GM19395 (cell line): ENCODE measurements at regions not wholly inside any gene's neighbourhood (a gene's known extent, or its start where the extent isn't known, plus 50 kb on each side); places are given as distances from the start of the nearest gene placed in this dataset.
"Not testable (repeated sequence)": the region's sequence is repeated elsewhere in the genome, so short reads cannot be mapped to it uniquely, and the experiment has no call there.

Source experiments
- ATAC-seq: cut with Tn5 transposase; IDR thresholded peaks from one replicate; pipeline ENCODE4 v1.9.1; 2021; ENCODE audit warnings: mild to moderate bottlenecking, moderate library complexity; ENCODE audit not compliant: unreplicated experiment

- not testable (repeated sequence) for ATAC-seq
These were observed 208.3 kb upstream of the NBPF12 start for GRCh38 chr1:146729642-146730344.

GRCh38 chr1:146715054-146715453 is 223.1 kb upstream of the NBPF12 start:
- ATAC-seq, result not testable (repeated sequence)

GRCh38 chr1:146710838-146711521 is 227.1 kb upstream of the NBPF12 start:
- not testable (repeated sequence) for ATAC-seq

DNA sequence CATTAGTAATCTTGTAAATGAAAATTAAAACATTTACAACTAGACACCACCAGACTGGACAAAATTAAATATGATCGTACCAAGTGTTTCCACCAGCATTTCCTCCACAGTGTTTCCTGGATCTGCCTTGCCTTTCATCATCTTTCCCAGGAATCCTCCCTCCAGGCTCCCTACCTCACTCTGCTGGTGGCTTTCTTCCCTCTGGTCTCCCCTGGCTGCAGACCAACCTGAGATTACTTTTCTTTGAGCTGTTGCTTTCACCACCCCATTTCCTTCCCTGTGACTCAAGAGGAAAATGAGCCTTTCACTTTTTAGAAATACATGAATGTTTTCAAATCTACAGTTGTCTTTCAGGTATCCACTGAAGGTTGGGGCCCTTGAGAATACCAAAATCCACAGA is 228.8 kb upstream of the NBPF12 start:
- ATAC-seq, result not testable (repeated sequence)

- not testable (repeated sequence) for ATAC-seq
These were observed 233.9 kb upstream of the NBPF12 start for GRCh38 chr1:146704162-146704724.

DNA sequence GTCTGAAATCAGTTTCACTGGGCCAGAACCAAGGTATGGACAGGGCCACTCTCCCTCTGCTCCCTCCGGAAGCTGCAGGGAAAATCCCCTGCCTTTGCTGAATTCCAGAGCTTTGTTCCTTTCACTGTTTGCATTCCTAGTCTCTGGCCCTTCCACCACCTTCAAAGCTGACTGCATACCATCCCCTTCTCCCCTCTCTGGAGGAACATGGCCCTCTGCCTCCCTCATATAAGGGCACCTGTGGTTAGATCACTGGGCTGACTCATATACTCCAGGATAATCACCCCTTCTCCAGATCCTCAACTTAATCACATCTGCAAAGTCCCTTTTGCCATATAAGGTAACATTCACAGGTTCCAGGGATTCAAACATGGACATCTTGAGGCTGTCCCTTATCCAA is 236.8 kb upstream of the NBPF12 start:
- not testable (repeated sequence) for ATAC-seq

DNA sequence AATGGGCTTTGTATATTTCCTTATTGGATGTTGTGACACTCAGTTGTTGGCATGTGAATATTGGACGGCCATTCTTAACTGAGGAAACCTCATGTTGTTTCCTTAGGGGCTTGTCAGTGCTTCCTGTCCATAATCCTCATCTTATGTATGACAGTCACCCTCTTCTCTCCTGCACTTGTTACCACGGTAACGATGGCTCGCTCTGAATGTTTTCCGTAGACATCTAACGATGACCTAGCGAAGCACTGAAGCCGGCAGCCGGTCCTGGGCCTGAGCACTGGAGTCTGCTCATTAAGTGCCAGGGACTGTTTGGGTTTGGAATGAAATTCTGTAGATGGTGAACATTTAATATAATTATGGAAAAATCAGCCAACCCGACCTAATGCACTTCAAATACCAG is 242.7 kb upstream of the NBPF12 start:
- not testable (repeated sequence) for ATAC-seq

- ATAC-seq, result not testable (repeated sequence)
These were observed 246.3 kb upstream of the NBPF12 start for GRCh38 chr1:146691798-146692197.

GRCh38 chr1:146688893-146689292 is 249.2 kb upstream of the NBPF12 start:
- ATAC-seq, result not testable (repeated sequence)

DNA sequence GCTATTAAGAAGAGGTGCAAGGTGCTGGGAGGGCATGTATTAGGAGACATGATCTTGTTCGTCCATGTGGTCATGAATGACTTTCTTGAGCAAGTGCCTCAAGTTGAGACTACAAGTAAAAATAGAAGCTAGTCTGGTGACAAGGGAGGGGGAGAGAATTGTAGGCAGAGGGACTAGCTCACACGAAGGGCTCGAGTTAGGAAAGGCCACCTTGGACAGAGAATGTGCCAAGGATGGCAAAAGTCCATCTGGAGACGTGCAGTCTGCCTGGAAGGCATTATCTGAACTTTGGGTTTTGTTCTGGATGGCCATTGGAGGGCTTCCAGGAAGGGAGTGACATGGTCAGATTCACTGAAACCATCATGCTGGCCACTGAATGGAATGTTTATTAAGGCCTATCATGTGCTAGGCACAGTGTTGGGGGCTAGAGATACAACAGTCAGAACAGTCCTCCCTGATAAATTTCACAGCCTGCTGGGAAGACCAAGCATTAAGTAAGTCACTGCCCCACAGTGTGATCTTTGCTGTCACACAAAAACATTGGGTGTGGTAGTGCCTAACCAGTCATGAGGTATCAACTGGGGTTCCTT is 251.3 kb upstream of the NBPF12 start:
- ATAC-seq, result not testable (repeated sequence)

- not testable (repeated sequence) for ATAC-seq
These were observed 255.0 kb upstream of the NBPF12 start for GRCh38 chr1:146683126-146683429.

DNA sequence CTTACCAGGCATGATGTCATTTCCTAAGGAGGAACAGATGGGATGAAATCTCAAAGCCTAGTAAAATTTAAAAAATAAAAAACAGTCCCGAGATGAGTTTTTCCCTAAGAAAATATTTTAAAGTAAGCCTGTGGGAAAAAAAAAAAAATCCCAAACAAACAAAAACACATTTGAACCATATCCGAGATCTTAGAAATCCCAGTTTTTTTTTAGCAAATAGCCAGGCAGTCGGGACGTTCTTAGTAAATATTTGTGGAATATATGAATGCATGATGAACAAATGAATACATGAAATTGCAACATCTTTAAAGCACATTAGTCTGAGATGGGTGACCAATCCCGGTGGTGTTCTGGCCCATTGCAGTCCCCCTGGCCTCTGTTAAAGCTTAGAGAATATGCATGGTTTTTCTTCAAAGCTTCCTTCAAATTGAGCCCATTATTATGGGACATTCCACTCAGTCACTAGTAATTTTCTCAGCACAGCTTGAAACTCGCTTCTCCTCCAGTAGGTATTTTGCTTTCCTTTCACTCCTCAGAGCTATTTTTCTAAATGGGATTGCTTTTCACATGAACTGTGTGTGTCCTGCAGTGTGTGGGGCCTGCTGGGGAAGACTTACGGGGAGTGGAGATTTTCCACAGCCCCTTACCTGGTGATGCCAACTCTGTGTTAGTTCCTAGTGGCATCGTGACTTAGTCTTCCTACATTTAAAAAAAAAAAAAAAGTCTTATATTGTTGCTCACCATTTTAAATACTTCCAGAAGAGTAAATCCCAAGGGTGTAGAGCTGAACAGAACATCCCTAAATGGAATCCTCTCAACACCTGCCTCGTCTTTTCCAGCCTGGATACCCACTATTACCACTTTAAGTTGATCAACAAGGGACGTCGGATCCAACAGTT is 255.6 kb upstream of the NBPF12 start:
- ATAC-seq, result not testable (repeated sequence)

- ATAC-seq, result not testable (repeated sequence)
These were observed 264.3 kb upstream of the NBPF12 start for GRCh38 chr1:146673729-146674299.

DNA sequence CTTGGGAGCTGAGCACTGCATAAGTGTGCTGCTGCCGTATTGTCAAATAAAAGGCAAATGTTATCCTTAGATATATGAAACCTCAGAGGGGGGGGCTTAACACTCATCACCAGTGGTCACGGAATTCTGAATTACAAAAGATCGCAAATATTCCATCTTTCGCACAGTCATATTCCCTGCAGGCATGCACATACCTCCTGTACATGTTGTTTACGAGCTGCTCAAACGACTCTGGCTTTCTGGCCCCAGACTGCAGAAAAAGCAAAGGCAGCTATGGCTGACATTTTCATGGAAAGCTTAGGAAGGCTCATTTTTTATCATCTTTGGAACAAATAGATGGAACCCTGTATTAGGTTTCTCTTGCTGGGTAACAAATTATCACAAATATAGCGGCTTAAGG is 265.5 kb upstream of the NBPF12 start:
- ATAC-seq, result not testable (repeated sequence)

GRCh38 chr1:146671588-146671987 is 266.5 kb upstream of the NBPF12 start:
- not testable (repeated sequence) for ATAC-seq

GRCh38 chr1:146670832-146671566 is 267.1 kb upstream of the NBPF12 start:
- not testable (repeated sequence) for ATAC-seq

DNA sequence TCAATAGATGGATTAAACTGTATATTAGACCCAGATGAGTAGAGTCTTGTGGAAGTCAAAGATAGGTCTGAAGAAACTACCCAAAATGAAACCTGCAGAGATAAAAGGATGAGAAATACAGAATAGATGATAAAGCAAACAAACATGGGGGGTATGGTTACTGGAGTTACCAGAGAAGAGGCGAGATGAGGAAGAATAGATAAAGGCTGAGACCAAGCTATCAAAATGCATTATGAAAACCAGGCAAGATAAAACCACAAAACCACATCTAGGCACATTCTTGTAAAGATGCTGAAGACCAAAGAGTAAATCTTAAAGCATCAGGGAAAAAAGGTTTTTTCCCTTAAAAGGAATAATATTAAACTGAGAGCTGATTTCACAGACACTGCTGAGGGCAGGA is 271.8 kb upstream of the NBPF12 start:
- ATAC-seq, result not testable (repeated sequence)

GRCh38 chr1:146660242-146660641 is 277.9 kb upstream of the NBPF12 start:
- ATAC-seq, result not testable (repeated sequence)

DNA sequence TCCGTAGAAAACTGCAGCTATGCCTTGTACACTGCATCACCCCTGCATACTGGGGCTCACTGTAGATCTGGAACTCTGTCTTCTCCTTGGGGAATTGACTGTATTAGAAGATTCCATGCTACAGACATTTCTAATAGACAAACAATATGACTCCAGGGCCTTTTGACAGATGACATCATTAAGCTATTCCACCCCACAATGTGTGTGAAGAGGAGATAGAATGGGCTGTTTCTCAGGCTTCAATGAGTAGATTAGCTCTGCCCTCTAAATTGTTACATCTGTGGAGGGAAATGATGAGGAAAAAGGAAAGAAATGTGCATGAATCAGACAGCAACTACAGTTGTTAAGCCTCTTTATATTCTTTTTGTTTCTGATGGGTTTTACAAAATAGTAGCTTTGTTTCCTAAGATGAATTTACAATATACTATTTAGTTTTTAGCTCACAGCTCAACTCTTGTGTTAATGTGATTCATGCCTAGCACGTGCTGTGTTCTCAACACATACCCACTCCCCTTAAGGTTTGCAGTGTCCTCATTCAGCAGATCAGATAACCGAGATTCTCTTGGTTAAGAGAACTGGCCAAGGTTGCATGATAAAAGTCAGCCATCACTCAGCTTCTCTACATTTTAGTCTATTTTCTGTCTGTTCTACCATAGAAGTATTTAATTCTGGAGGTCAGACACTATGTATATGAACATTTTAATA is 281.6 kb upstream of the NBPF12 start:
- not testable (repeated sequence) for ATAC-seq
